WTC11 (cell line): ENCODE measurements at regions not wholly inside any gene's neighbourhood (a gene's known extent, or its start where the extent isn't known, plus 50 kb on each side); places are given as distances from the start of the nearest gene placed in this dataset.

Experiments
- CTCF ChIP-seq: fragments of 200-600 bp; IDR thresholded peaks from 2 replicates; pipeline ENCODE4 v1.8.0; 2022; ENCODE audit warnings: antibody characterized with exemption
- FOXP1 ChIP-seq: sonication (generic); formaldehyde crosslinking; IDR thresholded peaks from 2 replicates; pipeline ENCODE4 v1.8.0; 2022; ENCODE audit warnings: missing genetic modification reagents, mild to moderate bottlenecking, moderate library complexity, borderline replicate concordance
- KAT7 ChIP-seq: sonication (generic); formaldehyde crosslinking; IDR thresholded peaks from 2 replicates; pipeline ENCODE4 v1.8.1; 2023; ENCODE audit warnings: missing genetic modification reagents, mild to moderate bottlenecking, borderline replicate concordance
- TEAD4 ChIP-seq: sonication (generic); formaldehyde crosslinking; IDR thresholded peaks from 2 replicates; pipeline ENCODE4 v1.8.0; 2022; ENCODE audit warnings: mild to moderate bottlenecking, missing genetic modification reagents
- ZBTB43 ChIP-seq: sonication (generic); formaldehyde crosslinking; IDR thresholded peaks from 2 replicates; pipeline ENCODE4 v1.8.1; 2023; ENCODE audit warnings: mild to moderate bottlenecking, missing genetic modification reagents
- ZNF423 ChIP-seq: fragments of 250-450 bp; sonication (Bioruptor Pico); IDR thresholded peaks from 2 replicates; pipeline ENCODE4 v2.1.2; 2022; ENCODE audit warnings: mild to moderate bottlenecking, moderate library complexity
- TF ChIP-seq, protein P1 (sequence below): fragments of 250-450 bp; sonication (Bioruptor Pico); IDR thresholded peaks from 2 replicates; pipeline ENCODE4 v1.9.0; 2021; ENCODE audit warnings: mild to moderate bottlenecking

GRCh38 chr6:163645560-163645959 is 231.0 kb downstream of the QKI start:
- TF ChIP-seq ZNF423: no peak
- TF ChIP-seq ZBTB43 (CRISPR knock-in tag): no peak
- no peak for TF ChIP-seq CTCF
- TF ChIP-seq, protein P1, sequence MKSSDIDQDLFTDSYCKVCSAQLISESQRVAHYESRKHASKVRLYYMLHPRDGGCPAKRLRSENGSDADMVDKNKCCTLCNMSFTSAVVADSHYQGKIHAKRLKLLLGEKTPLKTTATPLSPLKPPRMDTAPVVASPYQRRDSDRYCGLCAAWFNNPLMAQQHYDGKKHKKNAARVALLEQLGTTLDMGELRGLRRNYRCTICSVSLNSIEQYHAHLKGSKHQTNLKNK: no peak
- no peak for TF ChIP-seq KAT7 (CRISPR knock-in tag)
- TF ChIP-seq TEAD4: no peak
- no peak for TF ChIP-seq FOXP1 (CRISPR knock-in tag)
